H1 (cell line): ENCODE measurements at regions not wholly inside any gene's neighbourhood (a gene's known extent, or its start where the extent isn't known, plus 50 kb on each side); places are given as distances from the start of the nearest gene placed in this dataset.

Source experiments
- CTCF ChIA-PET: fragments of 300-600 bp; sonication (Branson Sonifier 250); formaldehyde crosslinking; loops from one replicate; lab custom pipeline; 2021; ENCODE audit not compliant: partially characterized antibody; lab: Charles Lee
- POLR2A ChIA-PET: fragments of 300-600 bp; sonication (Branson Sonifier 250); formaldehyde crosslinking; loops from one replicate; lab custom pipeline; 2021; ENCODE audit warnings: inconsistent platforms; ENCODE audit not compliant: partially characterized antibody; lab: Charles Lee
- DNase-seq, 2 experiments: peaks; one replicate each; pipeline versions ENCODE4 v3.0.0 to v3.0.0-alpha.2; 2010 to 2022; ENCODE audit warnings: low spot score in 2 of 2, low read depth in 1 of 2, mixed read lengths in 1 of 2
- FAIRE-seq: peaks from 2 replicates; lab custom pipeline; 2011; peaks lifted over from hg19 to GRCh38; lab: Jason Lieb, UNC
- H2AFZ ChIP-seq: 2 replicates; pipeline ENCODE4 v1.8.1; 2012; ENCODE audit warnings: low read length, inconsistent platforms
- H2AK5ac ChIP-seq: 2 replicates; pipeline ENCODE4 v1.6.1; 2013; ENCODE audit warnings: low read depth, low read length
- H2BK120ac ChIP-seq: replicated peaks from 2 replicates; pipeline ENCODE3; 2013; ENCODE audit warnings: low read depth, low read length, inconsistent platforms
- H2BK12ac ChIP-seq: 2 replicates; pipeline ENCODE4 v1.6.1; 2013; ENCODE audit warnings: low read depth, low read length
- H2BK15ac ChIP-seq: 2 replicates; pipeline ENCODE4 v1.6.1; 2013; ENCODE audit warnings: low read length
- H2BK20ac ChIP-seq: 2 replicates; pipeline ENCODE4 v1.6.1; 2013; ENCODE audit warnings: low read length
- H2BK5ac ChIP-seq: 2 replicates; pipeline ENCODE4 v1.6.1; 2013; ENCODE audit warnings: low read depth, low read length
- H3K14ac ChIP-seq: 2 replicates; pipeline ENCODE4 v1.6.1; 2013; ENCODE audit warnings: inconsistent platforms; ENCODE audit not compliant: insufficient read length
- H3K18ac ChIP-seq: 2 replicates; pipeline ENCODE4 v1.6.1; 2013; ENCODE audit warnings: low read length; ENCODE audit errors: extremely low read depth
- H3K23ac ChIP-seq: 2 replicates; pipeline ENCODE4 v1.6.1; 2013; ENCODE audit warnings: inconsistent platforms; ENCODE audit not compliant: insufficient read length
- H3K23me2 ChIP-seq: 2 replicates; pipeline ENCODE4 v1.6.1; 2013; ENCODE audit warnings: low read depth, low read length
- H3K27ac ChIP-seq: 2 replicates; pipeline ENCODE4 v1.6.1; 2011; ENCODE audit warnings: low read depth, low read length, inconsistent platforms
- H3K27me3 ChIP-seq, 4 experiments: replicated peaks in 1 of 4; 1 replicate in 1 of 4; 2 replicates in 3 of 4; pipeline versions ENCODE4 v1.6.1 to v1.8.1; 2011 to 2013; ENCODE audit warnings: low read length in 3 of 4, mild to moderate bottlenecking in 3 of 4, inconsistent platforms in 2 of 4, mixed read lengths in 2 of 4, moderate library complexity in 1 of 4; ENCODE audit not compliant: control insufficient read depth in 3 of 4, insufficient read depth in 3 of 4; ENCODE audit errors: extremely low read depth in 1 of 4
- H3K36me3 ChIP-seq, 4 experiments: 2 replicates each; pipeline versions ENCODE4 v1.6.1 to v1.8.1; 2011 to 2013; ENCODE audit warnings: mild to moderate bottlenecking in 4 of 4, low read length in 3 of 4, moderate library complexity in 2 of 4, control low read depth in 1 of 4, inconsistent platforms in 1 of 4; ENCODE audit not compliant: insufficient read depth in 4 of 4, control insufficient read depth in 2 of 4
- H3K4ac ChIP-seq: replicated peaks from 2 replicates; pipeline ENCODE3; 2013; ENCODE audit warnings: low read length, low read depth, mixed read lengths, inconsistent platforms; ENCODE audit not compliant: insufficient read length
- H3K4me1 ChIP-seq, 4 experiments: replicated peaks in 1 of 4; 1 replicate in 1 of 4; 2 replicates in 3 of 4; pipeline versions ENCODE4 v1.6.1 to v1.8.1; 2011 to 2013; ENCODE audit warnings: low read length in 3 of 4, inconsistent platforms in 2 of 4, mixed read lengths in 1 of 4; ENCODE audit not compliant: insufficient read depth in 4 of 4, control insufficient read depth in 3 of 4
- H3K4me2 ChIP-seq, 2 experiments: 2 replicates each; pipeline versions ENCODE4 v1.6.1 to v1.8.1; 2011 to 2013; ENCODE audit warnings: low read depth in 2 of 2, low read length in 2 of 2, control low read depth in 1 of 2, inconsistent platforms in 1 of 2, mild to moderate bottlenecking in 1 of 2; ENCODE audit not compliant: insufficient read depth in 1 of 2
- H3K4me3 ChIP-seq, 4 experiments: fragments of 200-600, 300-600 bp in 1 of 4; sonication (generic), shearing (Covaris generic), sonication (Bioruptor Twin) in 1 of 4; 2 replicates each; pipeline versions ENCODE4 v1.5.1 to v1.8.1; 2011 to 2016; ENCODE audit warnings: low read length in 4 of 4, low read depth in 3 of 4, control low read depth in 2 of 4, inconsistent platforms in 2 of 4, mild to moderate bottlenecking in 2 of 4, mixed read lengths in 1 of 4, moderate library complexity in 1 of 4; ENCODE audit not compliant: insufficient read depth in 2 of 4; ENCODE audit errors: extremely low read depth in 1 of 4
- H3K56ac ChIP-seq: replicated peaks from 2 replicates; pipeline ENCODE3; 2013; ENCODE audit warnings: low read depth, mild to moderate bottlenecking, mixed read lengths, low read length, inconsistent platforms; ENCODE audit not compliant: insufficient read length
- H3K79me1 ChIP-seq: 2 replicates; pipeline ENCODE4 v1.6.1; 2013; ENCODE audit warnings: low read depth, low read length, control low read depth
- H3K79me2 ChIP-seq, 2 experiments: 2 replicates each; pipeline versions ENCODE4 v1.6.1 to v1.8.1; 2012 to 2013; ENCODE audit warnings: low read length in 2 of 2, mild to moderate bottlenecking in 2 of 2, inconsistent platforms in 1 of 2; ENCODE audit not compliant: insufficient read depth in 2 of 2, control insufficient read depth in 1 of 2
- H3K9ac ChIP-seq, 4 experiments: replicated peaks in 1 of 4; 1 replicate in 1 of 4; 2 replicates in 3 of 4; pipeline versions ENCODE4 v1.6.1 to v1.8.1; 2011 to 2013; ENCODE audit warnings: low read depth in 3 of 4, low read length in 3 of 4, control low read depth in 2 of 4, mild to moderate bottlenecking in 2 of 4, moderate library complexity in 2 of 4, inconsistent platforms in 1 of 4; ENCODE audit errors: extremely low read depth in 1 of 4
- H3K9me3 ChIP-seq, 2 experiments: 2 replicates each; pipeline versions ENCODE4 v1.6.1 to v1.8.1; 2012 to 2013; ENCODE audit warnings: mild to moderate bottlenecking in 2 of 2, moderate library complexity in 2 of 2, control low read depth in 1 of 2, inconsistent platforms in 1 of 2, low read depth in 1 of 2, low read length in 1 of 2, mixed read lengths in 1 of 2; ENCODE audit not compliant: insufficient read depth in 2 of 2
- H4K20me1 ChIP-seq, 2 experiments: replicated peaks in 1 of 2; 2 replicates each; pipeline versions ENCODE3 to v1.8.1; 2011 to 2013; ENCODE audit warnings: inconsistent platforms in 2 of 2, low read length in 2 of 2, mild to moderate bottlenecking in 1 of 2; ENCODE audit not compliant: insufficient read depth in 2 of 2, control insufficient read depth in 1 of 2
- H4K5ac ChIP-seq: 2 replicates; pipeline ENCODE4 v1.6.1; 2013; ENCODE audit warnings: low read length, low read depth, mixed read lengths, inconsistent platforms; ENCODE audit not compliant: insufficient read length
- H4K8ac ChIP-seq: 2 replicates; pipeline ENCODE4 v1.8.0; 2013; ENCODE audit warnings: mild to moderate bottlenecking, moderate library complexity, low read length, inconsistent platforms; ENCODE audit not compliant: insufficient read depth; ENCODE audit errors: extremely low read depth
- H4K91ac ChIP-seq: replicated peaks from 2 replicates; pipeline ENCODE3; 2013; ENCODE audit warnings: low read length, mixed read lengths, inconsistent platforms; ENCODE audit not compliant: insufficient read length
- CBX8 ChIP-seq: fragments of 300-800, 300-1000 bp; sonication (generic); IDR thresholded peaks from 2 replicates; pipeline ENCODE4 v1.7.1; 2016; ENCODE audit warnings: low read depth, low read length, borderline replicate concordance
- CREB1 ChIP-seq: IDR thresholded peaks from 2 replicates; pipeline ENCODE4 v1.6.1; 2012; ENCODE audit warnings: inconsistent platforms
- EZH2 ChIP-seq: fragments of 200-600 bp; sonication (generic); IDR thresholded peaks from 2 replicates; pipeline ENCODE4 v1.7.1; 2012; ENCODE audit warnings: low read depth, mild to moderate bottlenecking, moderate library complexity, low read length, inconsistent platforms; ENCODE audit not compliant: severe bottlenecking
- HDAC2 ChIP-seq, 2 experiments: fragments of 300-600 bp in 1 of 2; sonication (generic) in 1 of 2; IDR thresholded peaks; 2 replicates each; pipeline ENCODE4 v1.6.1; 2011 to 2012; ENCODE audit warnings: low read depth in 2 of 2, low read length in 2 of 2, mild to moderate bottlenecking in 2 of 2, moderate library complexity in 2 of 2, borderline replicate concordance in 1 of 2, inconsistent platforms in 1 of 2
- KDM5A ChIP-seq: fragments of 200-600 bp; IDR thresholded peaks from 2 replicates; pipeline ENCODE4 v1.7.1; 2012; ENCODE audit warnings: mild to moderate bottlenecking, low read length, inconsistent platforms, mixed read lengths
- WGBS, 2 experiments: shearing (Covaris generic) in 1 of 2; methylation state at CpG; one replicate each; pipeline versions ENCODE4 v1.1.6 to v1.1.7; 2013 to 2015; ENCODE audit warnings: low lambda C conversion rate in 2 of 2, mixed read lengths in 2 of 2, inconsistent platforms in 1 of 2, low coverage in 1 of 2, missing lambda C conversion rate in 1 of 2; ENCODE audit not compliant: insufficient replicate concordance in 2 of 2, insufficient coverage in 1 of 2, insufficient read length in 1 of 2; ENCODE audit errors: extremely low coverage in 1 of 2, missing lambda C conversion rate in 1 of 2; 5-methylcytosine and 5-hydroxymethylcytosine counted together

GRCh38 chr11:122007601-122008071 is 108.4 kb downstream of the BLID start:
- Histone ChIP-seq H3K9me3 (no peaks in the 10 kb centered on the region), H3K4ac (no peak overlapping the region), H4K8ac (no peak overlapping the region), H3K79me1 (no peaks in the 10 kb centered on the region), H3K56ac (no peak overlapping the region), H3K4me3 (no peak overlapping the region), H2BK20ac (no peak overlapping the region), H3K4me2 (no peak overlapping the region), H3K9ac (no peak overlapping the region), H3K18ac (no peak overlapping the region), H3K14ac (no peak overlapping the region), H3K23me2 (no peaks in the 10 kb centered on the region), H4K5ac (no peak overlapping the region), H3K36me3 (no peaks in the 10 kb centered on the region), H3K27ac (no peak overlapping the region), H3K23ac (no peak overlapping the region), H3K27me3 (no peaks in the 10 kb centered on the region), H2BK12ac (no peak overlapping the region), H2AFZ (0 out of 2 replicates have a peak overlapping the region, but pooled peaks have one; percentile 12), H2BK15ac (no peak overlapping the region), H2AK5ac (no peak overlapping the region), H2BK120ac (no peak overlapping the region), H4K91ac (no peak overlapping the region), H2BK5ac (no peak overlapping the region), H3K4me1 (no peaks in the 10 kb centered on the region), H4K20me1 (no peaks in the 10 kb centered on the region), H3K79me2 (no peaks in the 10 kb centered on the region)
- WGBS, 2 experiments: 84% methylated on average over 4 of the region's 4 CpGs; no CpG with 5 or more reads in 1 of the 2 experiments
- ChIA-PET POLR2A (no interaction called here), CTCF (no interaction called here)
- DNase-seq (no peak), FAIRE-seq (no peak)
- TF ChIP-seq EZH2: no peak
- TF ChIP-seq KDM5A: no peak
- TF ChIP-seq CBX8: no peak
- TF ChIP-seq CREB1: no peak
- TF ChIP-seq HDAC2 (IDR thresholded peaks at IDR 0.05; ENCODE audit: borderline replicate concordance in 1 of 2, low read depth in 2 of 2, low read length in 2 of 2): no peak
